GM06990 (cell line): ENCODE measurements at regions not wholly inside any gene's neighbourhood (a gene's known extent, or its start where the extent isn't known, plus 50 kb on each side); places are given as distances from the start of the nearest gene placed in this dataset.

Experiments used
- DNase-seq: peaks from one replicate; pipeline ENCODE4 v3.0.0-alpha.2; 2011; ENCODE audit not compliant: insufficient read length; ENCODE audit errors: extremely low read depth
- H3K27me3 ChIP-seq: replicated peaks from 2 replicates; pipeline ENCODE4 v1.6.0; 2011; ENCODE audit warnings: low read length; ENCODE audit not compliant: control insufficient read depth, insufficient read depth
- H3K36me3 ChIP-seq: 2 replicates; pipeline ENCODE4 v1.5.1; 2011; ENCODE audit warnings: low read length; ENCODE audit not compliant: control insufficient read depth, insufficient read depth
- H3K4me3 ChIP-seq: replicated peaks from 2 replicates; pipeline ENCODE4 v1.5.1; 2011; ENCODE audit warnings: low read depth, mild to moderate bottlenecking, control low read depth, low read length
- CTCF ChIP-seq: IDR thresholded peaks from 2 replicates; pipeline ENCODE4 v1.5.1; 2011; ENCODE audit warnings: low read length, control low read depth, mild to moderate bottlenecking, inconsistent platforms; ENCODE audit not compliant: insufficient read depth, poor library complexity, severe bottlenecking

- H3K36me3 ChIP-seq = no peaks in the 10 kb centered on the region
- no peak overlapping the region for H3K4me3 ChIP-seq
- no peaks in the 10 kb centered on the region for H3K27me3 ChIP-seq
- TF ChIP-seq CTCF = no peak
- no peak for DNase-seq
Observed at GRCh38 chr5:4640795-4641194, 499.3 kb upstream of the ADAMTS16 start.

- DNase-seq = no peak
- H3K27me3 ChIP-seq = no peaks in the 10 kb centered on the region
Observed at GRCh38 chr5:4642525-4642924, 497.6 kb upstream of the ADAMTS16 start.

GRCh38 chr5:4643190-4643589 is 496.9 kb upstream of the ADAMTS16 start:
- H3K4me3 ChIP-seq = no peak overlapping the region
- no peaks in the 10 kb centered on the region for H3K36me3 ChIP-seq
- H3K27me3 ChIP-seq = no peaks in the 10 kb centered on the region
- no peak for DNase-seq
- TF ChIP-seq CTCF = no peak

More at GRCh38 chr5:4642525-4642924, 497.6 kb upstream of the ADAMTS16 start:
- no peaks in the 10 kb centered on the region for H3K36me3 ChIP-seq
- no peak for TF ChIP-seq CTCF
- no peak overlapping the region for H3K4me3 ChIP-seq

GRCh38 chr5:4643960-4644359 is 496.2 kb upstream of the ADAMTS16 start:
- no peaks in the 10 kb centered on the region for H3K27me3 ChIP-seq
- TF ChIP-seq CTCF = no peak
- no peak overlapping the region for H3K4me3 ChIP-seq
- no peak for DNase-seq
- H3K36me3 ChIP-seq = no peaks in the 10 kb centered on the region

- no peak for TF ChIP-seq CTCF
- H3K4me3 ChIP-seq = no peak overlapping the region
- no peak for DNase-seq
Observed at GRCh38 chr5:4646715-4647375, 493.3 kb upstream of the ADAMTS16 start.

GRCh38 chr5:4647955-4648354 is 492.2 kb upstream of the ADAMTS16 start:
- DNase-seq = no peak
- Histone ChIP-seq H3K4me3 (no peak overlapping the region), H3K36me3 (no peaks in the 10 kb centered on the region), H3K27me3 (no peaks in the 10 kb centered on the region)
- TF ChIP-seq CTCF = no peak

More at GRCh38 chr5:4646715-4647375, 493.3 kb upstream of the ADAMTS16 start:
- H3K36me3 ChIP-seq = no peaks in the 10 kb centered on the region
- no peaks in the 10 kb centered on the region for H3K27me3 ChIP-seq
